Adrenal gland (tissue), 9 donors: ENCODE measurements at regions not wholly inside any gene's neighbourhood (a gene's known extent, or its start where the extent isn't known, plus 50 kb on each side); places are given as distances from the start of the nearest gene placed in this dataset.

Experiments used
- DNase-seq, 7 donors: peaks; one replicate each; pipeline ENCODE4 v3.0.0-alpha.2; 2019 to 2020
- H3K27ac ChIP-seq, 5 donors: fragments of 200-600 bp; sonication (generic) in 4 of 5; 1 replicate in 3 of 5; 2 replicates in 2 of 5; pipeline versions ENCODE4 v1.5.1 to v1.8.0; 2016 to 2020; ENCODE audit warnings: mild to moderate bottlenecking in 1 of 5
- H3K27me3 ChIP-seq: fragments of 200-600 bp; 2 replicates; pipeline ENCODE4 v1.8.0; 2021
- H3K36me3 ChIP-seq, 2 donors: fragments of 200-600 bp; replicated peaks in 1 of 2; 1 replicate in 1 of 2; 2 replicates in 1 of 2; pipeline versions ENCODE4 v1.5.1 to v1.8.0; 2018 to 2022
- H3K4me1 ChIP-seq, 2 donors: fragments of 200-600 bp; replicated peaks in 1 of 2; 1 replicate in 1 of 2; 2 replicates in 1 of 2; pipeline versions ENCODE4 v1.5.1 to v1.8.0; 2018 to 2021
- H3K4me3 ChIP-seq, 4 donors: fragments of 200-600 bp; sonication (generic) in 3 of 4; one replicate each; pipeline ENCODE4 v1.5.1; 2016 to 2018
- H3K9me3 ChIP-seq, 3 donors: fragments of 200-600 bp; sonication (generic) in 1 of 3; replicated peaks in 1 of 3; 1 replicate in 2 of 3; 2 replicates in 1 of 3; pipeline versions ENCODE4 v1.5.1 to v1.8.0; 2016 to 2021
- CTCF ChIP-seq, 6 experiments: fragments of 450-650 bp in 4 of 6; fragments of 200-600 bp in 2 of 6; sonication (generic) in 1 of 6; IDR thresholded peaks; 1 replicate in 5 of 6; 2 replicates in 1 of 6; pipeline versions ENCODE4 v1.5.1 to v1.8.0; 2016 to 2021; ENCODE audit warnings: antibody characterized with exemption in 6 of 6, mild to moderate bottlenecking in 2 of 6, moderate library complexity in 1 of 6
- POLR2A ChIP-seq, 2 donors: fragments of 450-650 bp; IDR thresholded peaks; one replicate each; pipeline ENCODE4 v1.6.1; 2017; ENCODE audit warnings: antibody characterized with exemption in 2 of 2, mild to moderate bottlenecking in 2 of 2, moderate library complexity in 1 of 2
- WGBS, 4 donors: extraction: QIAGEN DNeasy Blood & Tissue Kit in 2 of 4; methylation state at CpG; one replicate each; pipeline versions ENCODE4 v1.1.5 to v1.1.7; 2013 to 2017; 5-methylcytosine and 5-hydroxymethylcytosine counted together
- intact Hi-C, 2 donors: fragments of 100-400 bp; cut with DNase I; formaldehyde crosslinking; loops; one replicate each; pipeline versions ENCODE4 v1.14.1 to v1.15.0; 2022 to 2023
- donor health status: healthy with polysubstance abuse.
- donor health status: Bipolar disorder and iron deficiency.
- donor health status: DM: yes; HTN: yes; CAD: no.
- donor health status: DM: no; HTN: no; CAD: no.
- donor health status: DM: no; HTN: no; CAD: no.

DNA sequence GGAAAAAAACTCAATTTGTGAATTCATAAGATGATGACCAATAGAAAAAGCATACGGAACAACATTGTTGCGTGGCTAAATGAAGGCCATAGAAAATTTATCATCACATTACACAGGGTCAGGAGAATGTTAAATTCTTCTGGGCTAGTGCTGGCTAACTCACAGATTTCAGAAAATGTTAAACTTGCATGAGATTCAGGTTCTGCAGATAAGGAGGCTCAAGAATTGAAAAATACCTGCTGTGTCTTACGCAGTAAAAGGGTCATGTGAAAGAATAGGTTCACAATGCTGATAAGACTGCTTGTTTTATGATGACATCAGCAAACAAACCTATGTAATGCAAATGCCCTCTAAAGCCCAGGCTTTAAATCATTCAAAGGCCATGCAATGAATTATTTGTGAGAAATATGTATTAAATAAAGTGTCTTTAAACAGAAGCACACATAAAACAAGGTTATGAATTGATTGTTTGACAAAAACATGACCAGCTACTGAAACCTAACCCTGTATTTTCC lies 378.8 kb downstream of the USP25 start:
- Histone ChIP-seq H3K36me3 (no peaks in the 10 kb centered on the region), H3K27me3 (no peaks in the 10 kb centered on the region), H3K4me1 (no peaks in the 10 kb centered on the region), H3K27ac (no peak overlapping the region), H3K4me3 (no peak overlapping the region), H3K9me3 (no peaks in the 10 kb centered on the region)
- intact Hi-C loops, result no loop called here
- DNase-seq, result no peak
- WGBS, 4 donors, result 94 to 96% (median 95%) methylated on average over 3 of the region's 3 CpGs
- TF ChIP-seq CTCF (IDR thresholded peaks at IDR 0.05) (no peak), POLR2A (IDR thresholded peaks at IDR 0.05) (no peak)

DNA sequence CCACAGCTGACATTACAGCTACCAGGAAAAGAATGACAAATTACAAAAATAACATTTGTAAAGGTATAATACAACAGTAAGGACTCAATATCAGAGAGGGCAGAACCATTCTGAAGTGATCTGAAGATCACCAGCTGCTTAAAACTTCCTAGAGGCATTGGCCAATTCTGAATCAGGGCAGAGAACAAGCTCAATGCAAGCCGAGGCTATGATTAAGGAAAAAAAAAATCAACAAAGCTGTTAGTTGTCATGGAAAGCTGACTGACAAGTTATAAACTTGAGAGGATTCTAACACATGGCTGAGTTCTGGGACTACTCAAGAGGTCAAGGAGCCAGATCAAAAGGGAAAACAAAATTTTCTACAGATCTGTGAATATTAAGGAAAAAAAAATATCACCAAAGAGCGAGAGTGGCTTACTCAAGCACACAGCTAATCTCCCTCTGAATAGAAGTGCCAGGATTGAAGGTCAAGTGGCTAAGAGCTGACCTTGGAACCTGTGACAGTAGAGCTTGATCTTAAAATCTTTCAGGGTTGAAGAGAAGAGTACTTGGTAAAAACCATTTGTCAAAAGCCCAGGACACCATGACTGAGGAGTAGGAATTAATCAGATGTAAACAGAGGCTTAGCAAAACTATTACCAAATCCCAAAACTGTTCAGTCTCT lies 383.4 kb downstream of the USP25 start:
- Histone ChIP-seq H3K4me3 (no peak overlapping the region), H3K4me1 (no peaks in the 10 kb centered on the region), H3K36me3 (no peaks in the 10 kb centered on the region), H3K27me3 (no peaks in the 10 kb centered on the region), H3K27ac (no peak overlapping the region), H3K9me3 (no peaks in the 10 kb centered on the region)
- intact Hi-C loops, result no loop called here
- no peak for DNase-seq
- TF ChIP-seq POLR2A (IDR thresholded peaks at IDR 0.05), result no peak
- no peak for TF ChIP-seq CTCF (IDR thresholded peaks at IDR 0.05)
- WGBS, 4 donors, result 20 to 40% (median 32%) methylated on average over 2 of the region's 2 CpGs

- H3K9me3 ChIP-seq, result no peaks in the 10 kb centered on the region
- WGBS, 4 donors, result 84 to 90% (median 87%) methylated on average over 3 of the region's 3 CpGs
- no peak for TF ChIP-seq POLR2A (IDR thresholded peaks at IDR 0.05)
- TF ChIP-seq CTCF (IDR thresholded peaks at IDR 0.05), result no peak
- intact Hi-C loops, result no loop called here
- H3K4me3 ChIP-seq, result no peak overlapping the region
- no peak overlapping the region for H3K27ac ChIP-seq
- DNase-seq, result no peak
- H3K4me1 ChIP-seq, result no peaks in the 10 kb centered on the region
- H3K27me3 ChIP-seq, result no peaks in the 10 kb centered on the region
- no peaks in the 10 kb centered on the region for H3K36me3 ChIP-seq
Measured at GRCh38 chr21:16115461-16115860, 385.7 kb downstream of the USP25 start.

DNA sequence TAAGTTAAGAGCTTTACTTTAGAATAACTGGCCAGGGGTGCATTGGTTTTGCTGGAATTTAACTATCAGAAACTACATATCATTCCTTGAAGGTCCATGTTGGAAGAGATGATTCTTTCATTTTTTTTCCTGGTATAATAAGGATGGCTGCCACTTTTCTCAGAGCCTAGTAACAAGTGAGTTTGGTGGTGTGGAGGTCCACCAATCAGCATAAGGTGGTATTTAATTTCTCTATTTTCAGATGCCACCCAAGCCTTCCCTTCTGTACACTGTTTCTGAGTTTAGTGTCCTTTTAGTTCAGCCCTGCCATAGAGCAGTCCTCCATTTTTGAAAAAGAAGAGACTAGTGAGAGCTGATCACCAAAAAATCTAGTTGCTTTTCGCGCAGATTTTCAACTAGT lies 386.3 kb downstream of the USP25 start:
- WGBS, 4 donors, result 98 to 100% (median 99%) methylated on average over 2 of the region's 2 CpGs
- intact Hi-C loops, result no loop called here
- TF ChIP-seq POLR2A (IDR thresholded peaks at IDR 0.05) (no peak), CTCF (IDR thresholded peaks at IDR 0.05) (no peak)
- no peak overlapping the region for H3K27ac ChIP-seq
- H3K27me3 ChIP-seq, result no peaks in the 10 kb centered on the region
- no peaks in the 10 kb centered on the region for H3K36me3 ChIP-seq
- DNase-seq, result no peak
- H3K9me3 ChIP-seq, result no peaks in the 10 kb centered on the region
- no peak overlapping the region for H3K4me3 ChIP-seq
- no peaks in the 10 kb centered on the region for H3K4me1 ChIP-seq
